Osteocyte (in vitro differentiated cells): ENCODE measurements at regions not wholly inside any gene's neighbourhood (a gene's known extent, or its start where the extent isn't known, plus 50 kb on each side); places are given as distances from the start of the nearest gene placed in this dataset.
A peak's percentile ranks its signal among the peaks of the same experiment; 100 is the strongest.

Experiments used
- DNase-seq: peaks from one replicate; pipeline ENCODE4 v3.0.0; 2021; ENCODE audit warnings: mixed read lengths; ENCODE audit not compliant: unreplicated experiment; ENCODE audit errors: extremely low spot score
- H3K27ac Mint-ChIP-seq: one replicate; pipeline ENCODE4 v1.8.0; 2021; ENCODE audit warnings: mild to moderate bottlenecking, mixed read lengths; ENCODE audit not compliant: unreplicated experiment
- H3K27me3 Mint-ChIP-seq: one replicate; pipeline ENCODE4 v1.8.0; 2021; ENCODE audit warnings: mixed read lengths; ENCODE audit not compliant: unreplicated experiment
- H3K36me3 Mint-ChIP-seq: one replicate; pipeline ENCODE4 v1.8.0; 2021; ENCODE audit warnings: mixed read lengths; ENCODE audit not compliant: unreplicated experiment
- H3K4me1 Mint-ChIP-seq: one replicate; pipeline ENCODE4 v1.8.0; 2021; ENCODE audit warnings: mixed read lengths; ENCODE audit not compliant: unreplicated experiment
- H3K4me3 Mint-ChIP-seq: one replicate; pipeline ENCODE4 v1.8.0; 2021; ENCODE audit warnings: mild to moderate bottlenecking, moderate library complexity, mixed read lengths; ENCODE audit not compliant: unreplicated experiment
- H3K9me3 Mint-ChIP-seq: one replicate; pipeline ENCODE4 v1.8.0; 2021; ENCODE audit warnings: mixed read lengths; ENCODE audit not compliant: unreplicated experiment
- TF ChIP-seq, protein P1 (sequence below): fragments of 200-600 bp; sonication (generic); IDR thresholded peaks from 2 replicates; pipeline ENCODE4 v1.5.0; 2021; ENCODE audit warnings: antibody characterized with exemption, mild to moderate bottlenecking, moderate library complexity

- no peaks in the 10 kb centered on the region for H3K27me3 Mint-ChIP-seq
- H3K36me3 Mint-ChIP-seq, result no peaks in the 10 kb centered on the region
- DNase-seq, result no peak
- H3K4me3 Mint-ChIP-seq, result no peak overlapping the region
- no peaks in the 10 kb centered on the region for H3K4me1 Mint-ChIP-seq
- H3K9me3 Mint-ChIP-seq, result peaks cover 9% of the 10 kb centered on the region
- no peak overlapping the region for H3K27ac Mint-ChIP-seq
- TF ChIP-seq, protein P1, sequence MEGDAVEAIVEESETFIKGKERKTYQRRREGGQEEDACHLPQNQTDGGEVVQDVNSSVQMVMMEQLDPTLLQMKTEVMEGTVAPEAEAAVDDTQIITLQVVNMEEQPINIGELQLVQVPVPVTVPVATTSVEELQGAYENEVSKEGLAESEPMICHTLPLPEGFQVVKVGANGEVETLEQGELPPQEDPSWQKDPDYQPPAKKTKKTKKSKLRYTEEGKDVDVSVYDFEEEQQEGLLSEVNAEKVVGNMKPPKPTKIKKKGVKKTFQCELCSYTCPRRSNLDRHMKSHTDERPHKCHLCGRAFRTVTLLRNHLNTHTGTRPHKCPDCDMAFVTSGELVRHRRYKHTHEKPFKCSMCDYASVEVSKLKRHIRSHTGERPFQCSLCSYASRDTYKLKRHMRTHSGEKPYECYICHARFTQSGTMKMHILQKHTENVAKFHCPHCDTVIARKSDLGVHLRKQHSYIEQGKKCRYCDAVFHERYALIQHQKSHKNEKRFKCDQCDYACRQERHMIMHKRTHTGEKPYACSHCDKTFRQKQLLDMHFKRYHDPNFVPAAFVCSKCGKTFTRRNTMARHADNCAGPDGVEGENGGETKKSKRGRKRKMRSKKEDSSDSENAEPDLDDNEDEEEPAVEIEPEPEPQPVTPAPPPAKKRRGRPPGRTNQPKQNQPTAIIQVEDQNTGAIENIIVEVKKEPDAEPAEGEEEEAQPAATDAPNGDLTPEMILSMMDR, result no peak
Observed at GRCh38 chr3:81152156-81152555, 609.3 kb downstream of the GBE1 start.

GRCh38 chr3:81132995-81133394, 628.5 kb downstream of the GBE1 start:
- TF ChIP-seq, protein P1, result no peak
- DNase-seq, result no peak
- H3K4me3 Mint-ChIP-seq, result no peak overlapping the region
- no peaks in the 10 kb centered on the region for H3K9me3 Mint-ChIP-seq
- peaks cover 4% of the 10 kb centered on the region for H3K27me3 Mint-ChIP-seq
- no peaks in the 10 kb centered on the region for H3K36me3 Mint-ChIP-seq
- no peak overlapping the region for H3K27ac Mint-ChIP-seq
- H3K4me1 Mint-ChIP-seq, result no peaks in the 10 kb centered on the region

DNA sequence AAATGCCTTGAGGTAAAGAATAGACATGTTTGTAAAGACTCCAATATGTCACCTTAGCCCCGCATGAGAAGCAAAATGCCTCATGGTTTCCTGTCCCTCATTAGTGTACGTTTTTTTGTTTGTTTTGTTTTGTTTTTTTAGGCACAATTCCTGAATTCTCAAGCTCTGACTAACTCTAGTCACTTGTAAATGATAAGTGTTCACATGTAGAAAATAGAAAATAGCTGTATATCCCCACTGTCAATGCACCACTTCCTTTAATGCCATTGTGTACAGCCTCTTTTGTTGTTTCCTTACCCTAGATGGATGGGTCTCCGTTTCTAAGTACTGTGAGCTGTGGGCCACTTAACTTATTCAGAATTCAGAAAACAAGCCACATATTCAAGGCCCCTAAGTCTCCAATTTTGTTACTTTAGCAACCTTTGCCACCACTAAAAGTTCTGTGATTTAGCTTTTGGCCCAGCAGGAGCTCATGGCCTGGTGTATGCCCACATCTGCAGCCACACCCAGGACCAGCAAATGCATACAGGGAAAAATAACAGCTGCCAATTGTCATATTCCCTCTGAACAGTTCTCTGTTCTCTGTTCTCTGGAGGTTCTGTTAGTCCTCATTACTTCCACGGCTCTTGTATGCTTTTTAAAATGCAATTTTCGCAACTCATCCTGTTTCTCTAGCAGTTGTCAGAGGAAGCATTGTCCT, 655.5 kb downstream of the GBE1 start:
- Mint-ChIP-seq H3K9me3 (no peaks in the 10 kb centered on the region), H3K4me1 (peaks cover 17% of the 10 kb centered on the region), H3K27me3 (no peaks in the 10 kb centered on the region), H3K36me3 (no peaks in the 10 kb centered on the region), H3K4me3 (no peak overlapping the region), H3K27ac (peak overlapping the region; percentile 18)
- TF ChIP-seq, protein P1, result no peak
- DNase-seq, result no peak

DNA sequence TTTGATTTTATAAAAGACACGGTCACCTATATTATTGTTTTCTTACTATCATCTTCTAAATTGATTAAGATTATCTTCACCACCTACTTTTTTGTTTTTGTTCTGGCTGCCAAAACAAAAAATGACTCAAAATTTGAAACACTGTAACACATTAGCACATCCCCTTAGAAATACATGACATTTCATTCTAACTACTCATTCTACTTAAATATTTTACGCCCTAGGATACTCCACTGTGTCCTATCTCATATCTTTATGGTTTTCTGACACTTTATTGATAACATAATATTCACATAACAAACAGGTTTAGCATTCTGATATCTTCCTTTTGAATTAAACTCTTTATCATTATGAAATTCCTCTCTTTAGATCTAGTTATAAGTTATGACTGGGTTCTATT, 656.2 kb downstream of the GBE1 start:
- peaks cover 17% of the 10 kb centered on the region for H3K4me1 Mint-ChIP-seq
- H3K27ac Mint-ChIP-seq, result no peak overlapping the region
- no peaks in the 10 kb centered on the region for H3K9me3 Mint-ChIP-seq
- TF ChIP-seq, protein P1, result no peak
- no peaks in the 10 kb centered on the region for H3K36me3 Mint-ChIP-seq
- H3K4me3 Mint-ChIP-seq, result no peak overlapping the region
- no peak for DNase-seq
- no peaks in the 10 kb centered on the region for H3K27me3 Mint-ChIP-seq

DNA sequence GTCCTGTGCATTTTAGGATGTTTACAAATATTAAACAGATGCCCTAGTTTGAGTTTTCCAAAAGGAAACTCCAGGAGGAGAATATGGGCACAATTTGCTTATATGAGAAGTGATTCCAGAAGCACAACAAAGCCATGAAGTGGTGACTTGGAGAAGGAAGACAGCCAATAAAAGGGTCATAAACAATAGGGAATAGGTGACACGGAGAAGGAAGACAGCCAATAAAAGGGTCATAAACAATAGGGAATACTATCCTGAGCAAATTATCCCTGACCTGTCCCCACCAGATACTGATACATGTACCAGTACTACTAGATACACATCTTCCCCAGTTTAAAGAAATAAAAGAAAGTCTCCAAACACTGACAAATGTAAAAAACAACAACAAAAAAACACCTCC, 663.6 kb downstream of the GBE1 start:
- peaks cover 4% of the 10 kb centered on the region for H3K27me3 Mint-ChIP-seq
- H3K4me3 Mint-ChIP-seq, result no peak overlapping the region
- no peaks in the 10 kb centered on the region for H3K4me1 Mint-ChIP-seq
- no peaks in the 10 kb centered on the region for H3K36me3 Mint-ChIP-seq
- TF ChIP-seq, protein P1, result no peak
- DNase-seq, result no peak
- no peak overlapping the region for H3K27ac Mint-ChIP-seq
- H3K9me3 Mint-ChIP-seq, result no peaks in the 10 kb centered on the region
